Nephron progenitor cell (in vitro differentiated cells): ENCODE measurements at regions not wholly inside any gene's neighbourhood (a gene's known extent, or its start where the extent isn't known, plus 50 kb on each side); places are given as distances from the start of the nearest gene placed in this dataset.

Experiments used
- DNase-seq: peaks from one replicate; pipeline ENCODE4 v3.0.0; 2021
- H3K27ac Mint-ChIP-seq: 2 replicates; pipeline ENCODE4 v1.8.0; 2021; ENCODE audit warnings: mild to moderate bottlenecking, moderate library complexity, mixed read lengths
- H3K27me3 Mint-ChIP-seq: 2 replicates; pipeline ENCODE4 v1.8.0; 2021; ENCODE audit warnings: mild to moderate bottlenecking, low read depth, mixed read lengths; ENCODE audit not compliant: poor library complexity
- H3K36me3 Mint-ChIP-seq: 2 replicates; pipeline ENCODE4 v1.8.0; 2021; ENCODE audit warnings: low read depth, mixed read lengths
- H3K4me1 Mint-ChIP-seq: 2 replicates; pipeline ENCODE4 v1.8.0; 2021; ENCODE audit warnings: mixed read lengths
- H3K4me3 Mint-ChIP-seq: 2 replicates; pipeline ENCODE4 v1.8.0; 2021; ENCODE audit warnings: mild to moderate bottlenecking, moderate library complexity, mixed read lengths
- H3K9me3 Mint-ChIP-seq: 2 replicates; pipeline ENCODE4 v1.8.0; 2021; ENCODE audit warnings: mild to moderate bottlenecking, moderate library complexity, mixed read lengths
- CTCF ChIP-seq: fragments of 200-600 bp; sonication (generic); IDR thresholded peaks from 2 replicates; pipeline ENCODE4 v1.5.0; 2021; ENCODE audit warnings: antibody characterized with exemption

- DNase-seq: no peak
- Mint-ChIP-seq H3K27me3 (peaks cover 5% of the 10 kb centered on the region), H3K9me3 (peaks cover 16% of the 10 kb centered on the region), H3K4me3 (no peak overlapping the region), H3K36me3 (no peaks in the 10 kb centered on the region), H3K4me1 (peaks cover 14% of the 10 kb centered on the region), H3K27ac (no peak overlapping the region)
- no peak for TF ChIP-seq CTCF
These were observed 128.1 kb upstream of the THRB start for GRCh38 chr3:24622696-24623225.

GRCh38 chr3:24623657-24624056 lies 129.0 kb upstream of the THRB start:
- H3K9me3 Mint-ChIP-seq: peaks cover 16% of the 10 kb centered on the region
- H3K4me3 Mint-ChIP-seq: no peak overlapping the region
- no peak for TF ChIP-seq CTCF

GRCh38 chr3:24624938-24625681 lies 130.5 kb upstream of the THRB start:
- Mint-ChIP-seq H3K9me3 (peaks cover 16% of the 10 kb centered on the region), H3K27ac (no peak overlapping the region), H3K27me3 (peaks cover 9% of the 10 kb centered on the region), H3K4me1 (peaks cover 14% of the 10 kb centered on the region), H3K4me3 (no peak overlapping the region), H3K36me3 (no peaks in the 10 kb centered on the region)
- TF ChIP-seq CTCF: no peak
- DNase-seq: no peak

More at GRCh38 chr3:24623657-24624056, 129.0 kb upstream of the THRB start:
- no peak for DNase-seq
- H3K27ac Mint-ChIP-seq: no peak overlapping the region
- H3K36me3 Mint-ChIP-seq: no peaks in the 10 kb centered on the region
- peaks cover 14% of the 10 kb centered on the region for H3K4me1 Mint-ChIP-seq
- H3K27me3 Mint-ChIP-seq: peaks cover 5% of the 10 kb centered on the region

- Mint-ChIP-seq H3K4me3 (no peak overlapping the region), H3K9me3 (peaks cover 16% of the 10 kb centered on the region), H3K36me3 (no peaks in the 10 kb centered on the region), H3K27me3 (peaks cover 4% of the 10 kb centered on the region), H3K4me1 (peaks cover 2% of the 10 kb centered on the region), H3K27ac (no peak overlapping the region)
- no peak for TF ChIP-seq CTCF
- DNase-seq: no peak
These were observed 134.0 kb upstream of the THRB start for GRCh38 chr3:24628523-24629258.

GRCh38 chr3:24631481-24631880 lies 136.8 kb upstream of the THRB start:
- Mint-ChIP-seq H3K4me3 (no peak overlapping the region), H3K27me3 (peaks cover 4% of the 10 kb centered on the region), H3K9me3 (peaks cover 21% of the 10 kb centered on the region), H3K36me3 (no peaks in the 10 kb centered on the region), H3K4me1 (no peaks in the 10 kb centered on the region), H3K27ac (no peak overlapping the region)
- DNase-seq: no peak
- no peak for TF ChIP-seq CTCF
